ENCODE measurements at regions not wholly inside any gene's neighbourhood (a gene's known extent, or its start where the extent isn't known, plus 50 kb on each side); places are given as distances from the start of the nearest gene placed in this dataset.
A peak's percentile ranks its signal among the peaks of the same experiment; 100 is the strongest.

DNA sequence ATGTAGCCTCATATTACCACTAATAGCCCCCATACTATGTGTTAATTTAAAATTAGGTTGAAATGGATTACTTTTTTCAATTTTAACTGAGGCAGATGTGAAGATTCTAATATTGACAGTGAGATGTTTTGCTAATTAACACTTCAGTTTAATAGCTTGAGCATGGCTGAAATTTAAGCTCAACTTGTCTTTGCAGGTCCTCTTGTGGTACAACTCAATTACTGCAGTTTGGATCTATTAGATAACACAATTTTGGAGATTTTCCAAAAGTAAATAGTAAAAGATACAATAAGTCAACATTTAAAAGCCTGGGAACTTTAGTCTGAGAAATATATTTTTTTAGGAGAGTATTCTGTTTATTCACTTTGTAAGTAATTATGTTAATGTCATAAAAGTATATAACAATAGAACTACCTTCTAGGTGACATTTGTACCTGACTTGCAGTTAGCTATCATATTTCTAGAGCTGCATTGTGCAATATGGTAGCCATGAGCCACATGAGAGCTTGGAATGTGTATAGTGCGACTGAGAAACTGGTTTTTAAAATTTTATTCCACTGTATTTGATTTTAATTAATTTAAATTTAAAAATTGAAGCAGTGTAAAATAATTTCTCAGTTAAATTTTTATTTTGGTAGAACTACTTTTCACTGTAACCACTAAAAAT, 73.1 kb upstream of the FMR1 start:
- DNase-seq = no peak

DNA sequence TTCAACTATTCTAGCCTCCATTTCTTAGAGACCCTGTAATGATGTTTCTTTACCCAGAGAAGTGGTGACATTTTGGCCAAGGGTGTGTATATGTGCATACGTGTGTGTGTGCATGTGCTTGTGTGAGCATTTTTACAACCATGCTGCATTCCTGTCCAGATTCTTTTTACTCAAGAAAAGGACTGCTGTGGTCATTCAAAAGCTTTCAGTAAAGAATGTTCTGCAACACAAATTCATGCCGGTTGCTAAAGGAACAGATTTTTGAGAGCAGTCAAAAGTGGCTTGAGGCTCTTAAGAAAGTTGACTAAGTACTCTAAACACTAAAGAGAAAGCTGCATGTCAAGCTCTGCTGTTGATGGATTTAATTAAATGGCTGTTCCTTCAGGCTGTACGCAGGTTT, 65.0 kb upstream of the FMR1 start:
- DNase-seq = no peak

DNA sequence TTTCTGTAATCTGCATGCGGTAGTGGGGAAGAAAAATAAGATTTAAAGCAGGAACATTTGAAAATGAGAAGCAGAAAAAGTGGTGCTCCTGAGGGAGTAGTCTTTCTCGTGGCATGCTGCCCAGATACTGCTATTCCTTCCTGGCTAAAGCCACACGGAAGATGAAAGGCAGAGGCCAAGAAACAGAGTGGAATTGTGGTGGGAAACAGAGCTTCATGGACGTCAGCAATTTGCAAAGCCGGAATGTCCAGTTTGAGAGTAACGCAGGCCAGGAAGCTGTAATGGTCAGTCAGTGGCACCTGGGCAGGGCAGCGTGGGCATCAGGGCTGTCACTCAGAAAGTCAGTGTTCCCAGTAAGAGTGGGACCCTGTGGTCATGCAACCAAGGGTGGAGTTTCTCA, 63.7 kb upstream of the FMR1 start:
- peak; percentile 14 for DNase-seq

DNA sequence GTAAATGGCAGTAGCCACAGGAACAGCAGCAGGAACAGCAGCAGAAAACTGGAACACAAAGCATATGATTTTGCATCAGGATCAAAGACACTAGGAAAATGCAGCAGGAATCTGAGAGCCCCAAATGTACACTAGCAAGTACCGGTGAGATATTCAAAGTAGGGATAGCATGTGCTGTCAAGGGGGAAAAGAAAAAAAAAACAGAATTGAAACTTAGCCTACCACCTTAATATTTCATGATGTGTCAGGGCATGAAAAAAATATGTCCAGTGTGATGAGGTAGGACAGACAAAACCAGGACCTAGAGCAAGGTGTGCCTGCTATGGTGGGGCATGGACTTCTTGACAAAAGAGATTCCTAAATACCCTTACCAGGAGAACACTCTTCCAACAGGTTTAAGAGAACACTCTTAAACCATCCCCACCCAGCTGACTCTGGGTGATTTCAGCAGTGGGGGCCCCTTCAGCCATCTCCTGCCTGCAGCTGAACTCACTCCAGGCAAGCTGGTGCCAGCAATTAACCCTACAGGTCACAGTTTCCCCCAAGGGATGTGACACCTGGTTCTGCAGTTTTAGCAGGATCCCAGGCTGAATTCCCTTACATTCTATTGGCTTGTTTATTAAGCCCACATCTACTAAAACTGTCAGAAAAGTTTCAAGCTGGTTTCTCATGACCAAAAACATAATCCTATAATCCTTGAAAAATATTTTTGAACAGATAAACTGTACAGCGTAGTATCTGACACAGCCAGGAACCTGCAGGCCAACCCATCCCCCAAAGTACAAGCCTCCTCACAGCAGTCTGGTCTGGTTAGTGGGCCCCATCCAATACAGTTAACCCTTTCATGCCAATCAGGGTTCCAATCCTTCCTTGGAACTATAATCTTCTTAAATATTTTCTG, 62.9 kb upstream of the FMR1 start:
- no peak for DNase-seq

DNA sequence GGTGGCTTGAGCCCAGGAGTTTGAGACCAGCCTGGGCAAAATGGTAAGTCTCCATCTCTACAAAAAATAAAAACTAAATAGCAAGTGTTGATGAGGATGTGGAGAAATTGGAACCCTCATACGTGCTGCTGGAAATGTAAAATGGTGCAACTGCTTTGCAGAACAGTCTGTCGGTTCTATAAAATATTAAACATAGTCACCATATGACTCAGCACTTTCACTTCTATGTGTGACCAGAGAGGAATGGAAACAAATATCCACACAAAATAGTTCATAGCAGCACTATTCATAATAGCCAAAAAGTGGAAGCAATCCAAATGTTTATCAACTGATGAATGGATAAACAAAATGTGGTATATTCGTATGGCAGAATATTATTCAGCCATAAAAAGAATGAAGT, 60.8 kb upstream of the FMR1 start:
- DNase-seq = no peak

DNA sequence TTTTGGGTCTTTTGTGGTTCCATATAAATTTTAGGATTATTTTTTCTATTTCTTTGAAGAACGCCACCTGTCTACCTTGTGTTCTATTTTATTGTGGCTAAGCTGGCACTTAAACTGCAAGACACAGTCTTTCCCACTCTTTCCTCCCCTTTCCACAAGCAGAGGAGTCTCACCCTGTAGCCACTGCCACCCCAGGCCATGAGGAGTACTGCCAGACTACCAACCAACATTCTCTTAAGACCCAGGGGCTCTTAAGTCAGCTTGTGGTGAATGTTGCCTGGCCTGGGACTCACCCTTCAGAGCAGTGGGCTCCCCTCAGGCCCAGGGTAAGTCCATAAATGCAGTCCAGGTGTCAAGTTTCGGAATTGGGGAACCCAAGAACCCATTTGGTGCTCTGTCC, 58.0 kb upstream of the FMR1 start:
- no peak for DNase-seq

DNA sequence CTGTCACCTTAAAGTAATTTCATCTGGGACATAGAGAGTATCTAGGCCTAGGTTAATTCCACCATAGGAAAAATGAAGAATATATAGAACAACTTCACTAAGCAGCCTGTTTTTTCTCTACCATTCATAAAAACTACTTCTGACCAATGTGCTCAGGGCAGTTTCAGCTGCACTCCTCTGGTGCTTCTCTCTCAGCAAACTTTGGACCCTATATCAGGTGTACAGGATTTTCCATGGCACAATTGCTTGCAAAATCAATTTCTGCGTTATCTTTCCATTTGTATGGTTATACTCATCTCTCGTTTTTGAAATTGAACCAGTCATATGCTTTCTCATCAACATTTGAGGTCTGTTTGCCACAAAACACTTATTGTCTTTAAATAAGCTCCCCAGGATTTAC, 52.1 kb upstream of the FMR1 start:
- no peak for DNase-seq
